ENCODE measurements at regions not wholly inside any gene's neighbourhood (a gene's known extent, or its start where the extent isn't known, plus 50 kb on each side); places are given as distances from the start of the nearest gene placed in this dataset.

GRCh38 chr21:27021046-27021445 is 54.2 kb upstream of the ADAMTS5 start:
- Mint-ChIP-seq H3K4me3 (no peak overlapping the region), H3K9me3 (no peaks in the 10 kb centered on the region), H3K36me3 (no peaks in the 10 kb centered on the region), H3K27ac (no peak overlapping the region), H3K27me3 (ENCODE audit: low read depth) (no peaks in the 10 kb centered on the region), H3K4me1 (peaks cover 49% of the 10 kb centered on the region)
- CTCF ChIA-PET: no interaction called here
- TF ChIP-seq MXD4 (CRISPR knock-in tag; IDR thresholded peaks at IDR 0.05; ENCODE audit: borderline replicate concordance) (no peak), TP53 (CRISPR knock-in tag; IDR thresholded peaks at IDR 0.05) (no peak), PRDM15 (CRISPR knock-in tag; IDR thresholded peaks at IDR 0.05) (no peak), NFE2L1 (CRISPR knock-in tag; IDR thresholded peaks at IDR 0.05) (no peak), IRF2 (CRISPR knock-in tag; IDR thresholded peaks at IDR 0.05; ENCODE audit: borderline replicate concordance, low read depth) (no peak), NFATC4 (CRISPR knock-in tag; IDR thresholded peaks at IDR 0.05) (no peak), CBFB (CRISPR knock-in tag; IDR thresholded peaks at IDR 0.05; ENCODE audit: low read depth) (no peak), EMX1 (CRISPR knock-in tag; IDR thresholded peaks at IDR 0.05) (no peak), ATF6 (CRISPR knock-in tag; IDR thresholded peaks at IDR 0.05) (no peak), SOX15 (CRISPR knock-in tag; IDR thresholded peaks at IDR 0.05) (no peak), ZNF121 (CRISPR knock-in tag; IDR thresholded peaks at IDR 0.05) (no peak), NFYB (CRISPR knock-in tag; conservative IDR thresholded peaks at IDR 0.05; ENCODE audit: low read depth) (no peak), FOXJ3 (CRISPR knock-in tag; IDR thresholded peaks at IDR 0.05; ENCODE audit: borderline replicate concordance) (no peak), CDX4 (CRISPR knock-in tag; IDR thresholded peaks at IDR 0.05; ENCODE audit: borderline replicate concordance) (no peak), SP1 (CRISPR knock-in tag; conservative IDR thresholded peaks at IDR 0.05) (no peak), ZNF671 (CRISPR knock-in tag; IDR thresholded peaks at IDR 0.05) (no peak), AR (CRISPR knock-in tag; IDR thresholded peaks at IDR 0.05) (no peak), JUN (CRISPR knock-in tag; IDR thresholded peaks at IDR 0.05) (no peak), ZNF138 (CRISPR knock-in tag; conservative IDR thresholded peaks at IDR 0.05) (no peak), FOXK1 (CRISPR knock-in tag; IDR thresholded peaks at IDR 0.05) (no peak)
- POLR2A ChIA-PET: no interaction called here
- ATAC-seq: no peak
- no peak for DNase-seq (ENCODE audit: low spot score)
